ENCODE measurements at regions not wholly inside any gene's neighbourhood (a gene's known extent, or its start where the extent isn't known, plus 50 kb on each side); places are given as distances from the start of the nearest gene placed in this dataset.
A peak's percentile ranks its signal among the peaks of the same experiment; 100 is the strongest.

- H3K27me3 ChIP-seq, result no peaks in the 10 kb centered on the region
These were observed 410.4 kb upstream of the KLF4 start for GRCh38 chr9:107899961-107900330.

GRCh38 chr9:107898761-107899160 lies 409.2 kb upstream of the KLF4 start:
- no peaks in the 10 kb centered on the region for H3K9me3 ChIP-seq
- H3K27me3 ChIP-seq, result no peaks in the 10 kb centered on the region
- intact Hi-C loops (cut with DNase I), result no loop called here
- no peak overlapping the region for H3K4me3 ChIP-seq
- no peaks in the 10 kb centered on the region for H3K36me3 ChIP-seq
- no peak for DNase-seq (ENCODE audit: extremely low spot score in 2 of 2)
- TF ChIP-seq CTCF (IDR thresholded peaks at IDR 0.05) (no peak), POLR2AphosphoS5 (IDR thresholded peaks at IDR 0.05; ENCODE audit: insufficient read depth in 1 of 2, low read depth in 1 of 2) (no peak), POLR2A (IDR thresholded peaks at IDR 0.05) (no peak)
- no peak overlapping the region for H3K27ac ChIP-seq
- H3K4me1 ChIP-seq, result peaks cover 15% of the 10 kb centered on the region

More at GRCh38 chr9:107899961-107900330, 410.4 kb upstream of the KLF4 start:
- H3K27ac ChIP-seq, result no peak overlapping the region
- peak; percentile 54 to 81 for DNase-seq (ENCODE audit: extremely low spot score in 2 of 2)
- H3K9me3 ChIP-seq, result no peaks in the 10 kb centered on the region
- no peaks in the 10 kb centered on the region for H3K36me3 ChIP-seq
- peaks cover 6% of the 10 kb centered on the region for H3K4me1 ChIP-seq
- TF ChIP-seq CTCF (IDR thresholded peaks at IDR 0.05) (no peak), POLR2AphosphoS5 (IDR thresholded peaks at IDR 0.05; ENCODE audit: insufficient read depth in 1 of 2, low read depth in 1 of 2) (no peak), POLR2A (IDR thresholded peaks at IDR 0.05) (no peak)
- no peak overlapping the region for H3K4me3 ChIP-seq
- intact Hi-C loops (cut with DNase I), result no loop called here

GRCh38 chr9:107896544-107896943 lies 407.0 kb upstream of the KLF4 start:
- Histone ChIP-seq H3K4me1 (peaks cover 15% of the 10 kb centered on the region), H3K4me3 (no peak overlapping the region), H3K27ac (peak overlapping the region; percentile 52), H3K9me3 (no peaks in the 10 kb centered on the region), H3K27me3 (no peaks in the 10 kb centered on the region), H3K36me3 (no peaks in the 10 kb centered on the region)
- DNase-seq (ENCODE audit: extremely low spot score in 2 of 2), result peak in 1 of 2 donors; percentile 37
- TF ChIP-seq CTCF (IDR thresholded peaks at IDR 0.05), result no peak
- no peak for TF ChIP-seq POLR2AphosphoS5 (IDR thresholded peaks at IDR 0.05; ENCODE audit: insufficient read depth in 1 of 2, low read depth in 1 of 2)
- no peak for TF ChIP-seq POLR2A (IDR thresholded peaks at IDR 0.05)
- intact Hi-C loops (cut with DNase I), result no loop called here

- TF ChIP-seq POLR2A (IDR thresholded peaks at IDR 0.05) (no peak), CTCF (IDR thresholded peaks at IDR 0.05) (no peak), POLR2AphosphoS5 (IDR thresholded peaks at IDR 0.05; ENCODE audit: insufficient read depth in 1 of 2, low read depth in 1 of 2) (no peak)
- intact Hi-C loops (cut with DNase I), result no loop called here
- peak overlapping the region; percentile 52 for H3K27ac ChIP-seq
These were observed 406.0 kb upstream of the KLF4 start for GRCh38 chr9:107895501-107896001.

GRCh38 chr9:107894572-107895261 lies 405.1 kb upstream of the KLF4 start:
- no peak for DNase-seq (ENCODE audit: extremely low spot score in 2 of 2)
- H3K27me3 ChIP-seq, result no peaks in the 10 kb centered on the region
- TF ChIP-seq POLR2AphosphoS5 (IDR thresholded peaks at IDR 0.05; ENCODE audit: insufficient read depth in 1 of 2, low read depth in 1 of 2) (no peak), CTCF (IDR thresholded peaks at IDR 0.05) (no peak), POLR2A (IDR thresholded peaks at IDR 0.05) (no peak)
- H3K27ac ChIP-seq, result no peak overlapping the region
- peaks cover 4% of the 10 kb centered on the region for H3K9me3 ChIP-seq
- no peaks in the 10 kb centered on the region for H3K36me3 ChIP-seq
- intact Hi-C loops (cut with DNase I), result no loop called here
- H3K4me3 ChIP-seq, result no peak overlapping the region
- peaks cover 15% of the 10 kb centered on the region for H3K4me1 ChIP-seq

More at GRCh38 chr9:107895501-107896001, 406.0 kb upstream of the KLF4 start:
- H3K27me3 ChIP-seq, result no peaks in the 10 kb centered on the region
- no peak for DNase-seq (ENCODE audit: extremely low spot score in 2 of 2)
- peaks cover 3% of the 10 kb centered on the region for H3K9me3 ChIP-seq
- no peak overlapping the region for H3K4me3 ChIP-seq
- no peaks in the 10 kb centered on the region for H3K36me3 ChIP-seq
- peaks cover 15% of the 10 kb centered on the region for H3K4me1 ChIP-seq

Measured in vagina (tissue), 2 donors.